CD4-positive, alpha-beta T cell (primary cell): ENCODE measurements at regions not wholly inside any gene's neighbourhood (a gene's known extent, or its start where the extent isn't known, plus 50 kb on each side); places are given as distances from the start of the nearest gene placed in this dataset.

ENCODE experiments used
- ATAC-seq: fragments of 200-7000 bp; cut with Tn5 transposase; one replicate; pipeline ENCODE4 v1.10.0; 2022; ENCODE audit warnings: mild to moderate bottlenecking; ENCODE audit not compliant: poor library complexity
- CTCF ChIA-PET: fragments of 350-600 bp; sonication (Branson Sonifier 250); formaldehyde crosslinking; loops from one replicate; lab custom pipeline; 2021; ENCODE audit warnings: antibody characterized with exemption, inconsistent platforms; lab: Charles Lee
- POLR2A ChIA-PET: fragments of 350-600 bp; sonication (Branson Sonifier 250); formaldehyde crosslinking; loops from one replicate; lab custom pipeline; 2021; ENCODE audit warnings: antibody characterized with exemption, inconsistent platforms; lab: Charles Lee
- DNase-seq, 14 experiments: peaks; one replicate each; pipeline ENCODE4 v3.0.0-alpha.2; 2013 to 2020; ENCODE audit warnings: mixed read lengths in 2 of 14
- H3K27ac ChIP-seq, 2 donors: one replicate each; pipeline versions ENCODE4 v1.5.1 to v1.7.0; 2013; ENCODE audit warnings: low read length in 2 of 2, low read depth in 1 of 2, mild to moderate bottlenecking in 1 of 2
- H3K27me3 ChIP-seq, 2 experiments: 1 replicate in 1 of 2; 2 replicates in 1 of 2; pipeline versions ENCODE4 v1.6.1 to v1.7.0; 2013; ENCODE audit warnings: low read length in 2 of 2, control low read depth in 1 of 2, mild to moderate bottlenecking in 1 of 2, moderate library complexity in 1 of 2; ENCODE audit not compliant: insufficient read depth in 2 of 2, control insufficient read depth in 1 of 2
- H3K36me3 ChIP-seq: one replicate; pipeline ENCODE4 v1.6.1; 2013; ENCODE audit warnings: low read length, control low read depth; ENCODE audit not compliant: insufficient read depth
- H3K4me1 ChIP-seq: one replicate; pipeline ENCODE4 v1.6.1; 2013; ENCODE audit warnings: low read length, control low read depth; ENCODE audit not compliant: insufficient read depth
- H3K4me3 ChIP-seq: one replicate; pipeline ENCODE4 v1.5.1; 2013; ENCODE audit warnings: mild to moderate bottlenecking, low read length, moderate library complexity
- H3K9me3 ChIP-seq, 2 experiments: 1 replicate in 1 of 2; 2 replicates in 1 of 2; pipeline versions ENCODE4 v1.6.1 to v1.7.0; 2013; ENCODE audit warnings: low read length in 2 of 2, mild to moderate bottlenecking in 2 of 2, control low read depth in 1 of 2, moderate library complexity in 1 of 2; ENCODE audit not compliant: control insufficient read depth in 1 of 2, insufficient read depth in 1 of 2
- H3K27ac Mint-ChIP-seq: one replicate; pipeline ENCODE4 v1.8.0; 2020; ENCODE audit warnings: mixed read lengths
- H3K27me3 Mint-ChIP-seq: one replicate; pipeline ENCODE4 v1.8.0; 2021; ENCODE audit warnings: mixed read lengths
- H3K36me3 Mint-ChIP-seq: one replicate; pipeline ENCODE4 v1.8.0; 2021; ENCODE audit warnings: low read depth, mixed read lengths
- H3K4me1 Mint-ChIP-seq: one replicate; pipeline ENCODE4 v1.8.0; 2021; ENCODE audit warnings: low read depth, mixed read lengths
- H3K4me3 Mint-ChIP-seq: one replicate; pipeline ENCODE4 v1.8.0; 2020; ENCODE audit warnings: mild to moderate bottlenecking, mixed read lengths
- H3K9me3 Mint-ChIP-seq: one replicate; pipeline ENCODE4 v1.8.0; 2020; ENCODE audit warnings: mixed read lengths
- intact Hi-C, 2 experiments: fragments of 100-400 bp; cut with DNase I in 1 of 2; cut with micrococcal nuclease in 1 of 2; formaldehyde crosslinking; loops; one replicate each; pipeline versions ENCODE4 v1.15.1 to v1.9.0; 2023 to 2025; cut with DNase I, micrococcal nuclease
- TF ChIP-seq, protein P1 (sequence below): fragments of 200-600 bp; IDR thresholded peaks from one replicate; pipeline ENCODE4 v1.8.0; 2022; ENCODE audit warnings: antibody characterized with exemption, mild to moderate bottlenecking

DNA sequence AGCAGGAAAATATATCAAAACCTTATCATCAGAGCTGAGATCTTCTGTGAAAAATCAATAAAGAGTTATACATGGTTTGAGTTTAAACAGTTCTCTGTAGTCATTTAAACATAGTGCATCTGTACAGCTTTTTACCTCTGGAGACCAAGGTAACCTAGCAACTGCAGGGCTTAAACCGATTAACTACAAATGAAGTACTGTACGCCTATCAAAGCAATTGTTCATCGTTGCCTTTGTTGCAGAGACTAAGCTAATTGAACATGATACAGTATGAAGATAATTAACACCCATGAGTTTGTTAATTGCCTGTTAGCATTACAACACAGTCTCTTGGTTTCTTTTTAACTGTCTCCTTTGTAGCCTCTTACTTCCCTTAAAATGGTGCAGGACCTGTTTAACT, 147.9 kb downstream of the LNPK start:
- Mint-ChIP-seq H3K4me1 (no peaks in the 10 kb centered on the region), H3K36me3 (no peaks in the 10 kb centered on the region), H3K9me3 (no peaks in the 10 kb centered on the region), H3K4me3 (no peak overlapping the region), H3K27ac (no peak overlapping the region), H3K27me3 (peaks cover 21% of the 10 kb centered on the region)
- Histone ChIP-seq H3K9me3 (no peaks in the 10 kb centered on the region), H3K4me1 (no peaks in the 10 kb centered on the region), H3K4me3 (no peak overlapping the region), H3K27ac (no peak overlapping the region), H3K27me3 (peaks cover 0 to 3% of the 10 kb centered on the region in 2 experiments), H3K36me3 (no peaks in the 10 kb centered on the region)
- POLR2A ChIA-PET: no interaction called here
- DNase-seq (no peak), ATAC-seq (no peak)
- TF ChIP-seq, protein P1, sequence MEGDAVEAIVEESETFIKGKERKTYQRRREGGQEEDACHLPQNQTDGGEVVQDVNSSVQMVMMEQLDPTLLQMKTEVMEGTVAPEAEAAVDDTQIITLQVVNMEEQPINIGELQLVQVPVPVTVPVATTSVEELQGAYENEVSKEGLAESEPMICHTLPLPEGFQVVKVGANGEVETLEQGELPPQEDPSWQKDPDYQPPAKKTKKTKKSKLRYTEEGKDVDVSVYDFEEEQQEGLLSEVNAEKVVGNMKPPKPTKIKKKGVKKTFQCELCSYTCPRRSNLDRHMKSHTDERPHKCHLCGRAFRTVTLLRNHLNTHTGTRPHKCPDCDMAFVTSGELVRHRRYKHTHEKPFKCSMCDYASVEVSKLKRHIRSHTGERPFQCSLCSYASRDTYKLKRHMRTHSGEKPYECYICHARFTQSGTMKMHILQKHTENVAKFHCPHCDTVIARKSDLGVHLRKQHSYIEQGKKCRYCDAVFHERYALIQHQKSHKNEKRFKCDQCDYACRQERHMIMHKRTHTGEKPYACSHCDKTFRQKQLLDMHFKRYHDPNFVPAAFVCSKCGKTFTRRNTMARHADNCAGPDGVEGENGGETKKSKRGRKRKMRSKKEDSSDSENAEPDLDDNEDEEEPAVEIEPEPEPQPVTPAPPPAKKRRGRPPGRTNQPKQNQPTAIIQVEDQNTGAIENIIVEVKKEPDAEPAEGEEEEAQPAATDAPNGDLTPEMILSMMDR: no peak
- intact Hi-C loops: no loop called here
- CTCF ChIA-PET: no interaction called here

DNA sequence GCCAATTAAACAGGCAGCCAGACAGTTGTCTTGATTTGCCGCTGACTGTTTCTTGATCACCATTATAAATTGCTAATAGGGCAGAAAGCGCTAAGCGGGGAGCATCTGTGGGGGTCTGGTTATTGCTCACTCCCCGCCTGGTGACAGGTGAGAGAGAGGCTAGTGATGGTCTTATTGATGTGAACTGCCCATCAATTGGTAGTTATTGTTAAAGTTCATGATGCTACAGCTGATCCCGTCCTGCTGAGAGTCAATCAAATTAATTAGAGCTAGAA, 148.5 kb downstream of the LNPK start:
- CTCF ChIA-PET: no interaction called here
- Histone ChIP-seq H3K4me3 (no peak overlapping the region), H3K36me3 (no peaks in the 10 kb centered on the region), H3K27ac (no peak overlapping the region), H3K9me3 (no peaks in the 10 kb centered on the region), H3K27me3 (peaks cover 0 to 3% of the 10 kb centered on the region in 2 experiments), H3K4me1 (no peaks in the 10 kb centered on the region)
- H3K36me3 Mint-ChIP-seq: no peaks in the 10 kb centered on the region
- POLR2A ChIA-PET: no interaction called here
- no peak overlapping the region for H3K27ac Mint-ChIP-seq
- H3K9me3 Mint-ChIP-seq: no peaks in the 10 kb centered on the region
- H3K27me3 Mint-ChIP-seq: peaks cover 15% of the 10 kb centered on the region
- no peak overlapping the region for H3K4me3 Mint-ChIP-seq
- H3K4me1 Mint-ChIP-seq: no peaks in the 10 kb centered on the region
- TF ChIP-seq, protein P1: no peak
- ATAC-seq: no peak
- DNase-seq: no peak
- intact Hi-C loops: no loop called here

DNA sequence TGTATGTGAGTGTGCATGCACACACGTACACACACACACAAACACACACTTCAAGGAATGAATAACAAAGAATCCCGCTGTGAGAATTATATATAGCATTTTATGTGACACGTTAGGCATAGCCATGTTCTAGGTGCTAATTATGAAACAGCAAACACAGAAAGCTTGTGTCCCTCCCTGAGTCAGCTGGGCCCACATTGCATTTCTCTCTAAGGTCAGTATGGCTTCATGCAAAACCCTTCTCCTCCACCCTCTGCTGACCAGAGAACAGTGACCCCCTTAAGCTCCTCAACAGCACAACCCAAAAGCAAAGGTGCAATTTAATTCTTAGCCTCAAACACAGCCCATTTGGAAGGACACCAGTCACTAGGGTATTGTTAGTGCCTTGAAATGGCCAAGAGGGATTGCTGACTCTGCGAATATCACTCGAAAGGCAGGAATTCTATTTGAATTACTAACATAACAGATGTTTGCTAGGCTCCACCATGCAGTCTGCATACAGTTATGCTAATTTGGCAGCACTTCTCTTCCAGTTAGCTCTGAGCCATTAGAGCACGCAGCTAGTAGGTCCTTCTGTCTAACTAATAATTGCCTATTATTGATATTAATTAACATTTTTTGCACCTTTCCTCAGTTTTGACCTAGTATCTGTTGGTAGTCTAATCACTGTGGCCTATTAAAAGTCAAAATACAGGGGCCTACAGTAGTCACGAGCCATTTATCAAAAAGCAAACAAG, 149.0 kb downstream of the LNPK start:
- no peak overlapping the region for H3K27ac Mint-ChIP-seq
- no peaks in the 10 kb centered on the region for H3K9me3 Mint-ChIP-seq
- H3K36me3 Mint-ChIP-seq: no peaks in the 10 kb centered on the region
- POLR2A ChIA-PET: no interaction called here
- intact Hi-C loops: no loop called here
- Histone ChIP-seq H3K4me1 (no peaks in the 10 kb centered on the region), H3K36me3 (no peaks in the 10 kb centered on the region), H3K9me3 (no peaks in the 10 kb centered on the region), H3K4me3 (no peak overlapping the region), H3K27me3 (peaks cover 0 to 3% of the 10 kb centered on the region in 2 experiments), H3K27ac (no peak overlapping the region)
- H3K27me3 Mint-ChIP-seq: peaks cover 14% of the 10 kb centered on the region
- ATAC-seq (no peak), DNase-seq (no peak)
- TF ChIP-seq, protein P1: no peak
- CTCF ChIA-PET: no interaction called here
- H3K4me1 Mint-ChIP-seq: no peaks in the 10 kb centered on the region
- H3K4me3 Mint-ChIP-seq: no peak overlapping the region
